H4 (cell line): ENCODE measurements at regions not wholly inside any gene's neighbourhood (a gene's known extent, or its start where the extent isn't known, plus 50 kb on each side); places are given as distances from the start of the nearest gene placed in this dataset.

Source experiments
- DNase-seq: peaks from one replicate; pipeline ENCODE4 v3.0.0-alpha.2; 2015; ENCODE audit warnings: low spot score

DNA sequence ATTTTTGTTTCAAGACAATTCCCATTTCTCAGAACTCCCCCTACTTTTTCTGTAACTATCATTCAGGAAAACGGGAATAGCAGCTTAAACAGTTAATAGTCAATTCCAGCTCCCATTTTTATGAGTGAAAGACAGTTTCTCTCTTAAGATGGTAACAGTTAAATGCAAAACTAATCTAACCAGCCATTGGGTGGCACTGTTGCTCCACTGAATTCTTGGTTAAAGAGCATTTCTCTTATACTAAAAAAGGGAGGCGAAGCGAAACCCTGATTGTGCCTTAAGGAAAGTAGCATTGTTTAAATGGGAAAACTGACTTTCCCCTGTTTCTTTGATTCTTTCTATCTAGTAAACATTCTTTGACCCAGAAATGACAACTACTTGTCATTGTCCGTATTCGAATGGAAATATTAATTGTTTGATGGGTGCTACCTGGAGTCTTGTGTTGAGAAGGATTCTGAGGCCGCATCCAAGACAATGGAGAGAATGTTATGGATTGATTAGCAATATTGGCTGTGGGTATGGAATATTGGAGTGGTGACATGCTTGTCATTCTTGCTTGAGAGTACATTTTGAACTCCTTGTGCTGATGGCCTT lies 507.8 kb downstream of the MAT2B start:
- DNase-seq: peak; percentile 75

DNA sequence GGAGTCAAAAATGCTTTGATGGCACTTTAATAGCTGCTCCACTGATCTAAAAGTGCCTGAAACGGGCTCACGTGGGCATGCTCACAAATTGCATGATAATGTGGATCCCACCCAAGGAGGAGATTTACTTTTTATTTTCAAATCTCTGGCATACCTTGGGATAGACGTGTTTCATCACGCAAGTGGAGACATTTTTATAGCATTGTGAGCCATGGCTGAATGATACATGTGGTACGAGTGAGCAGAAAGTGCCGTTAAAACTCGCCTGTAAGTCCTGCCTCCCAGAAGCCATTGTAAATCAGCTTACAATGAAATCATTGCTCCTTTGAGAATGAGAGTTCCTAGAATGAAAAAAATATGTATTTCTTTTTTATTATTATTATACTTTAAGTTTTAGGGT lies 514.7 kb downstream of the MAT2B start:
- DNase-seq: no peak

DNA sequence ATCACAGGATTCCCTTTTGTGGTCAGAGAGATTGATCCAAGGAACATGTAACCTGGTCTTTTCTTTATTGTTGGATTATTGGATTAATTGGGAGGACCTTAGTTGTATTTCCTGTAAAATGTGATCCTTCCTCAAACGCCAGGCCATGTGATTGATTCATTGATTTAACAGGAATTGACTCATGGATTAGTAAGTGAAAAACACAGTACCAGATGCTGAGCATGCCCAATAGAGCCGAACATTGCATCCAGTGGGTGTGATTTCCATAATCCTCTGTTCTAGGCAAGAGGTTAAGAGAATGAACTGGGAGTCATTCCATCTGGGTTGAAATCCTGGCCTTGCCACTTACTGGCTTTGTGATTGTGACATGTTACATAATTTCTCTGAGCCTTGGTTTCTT lies 522.3 kb downstream of the MAT2B start:
- no peak for DNase-seq

DNA sequence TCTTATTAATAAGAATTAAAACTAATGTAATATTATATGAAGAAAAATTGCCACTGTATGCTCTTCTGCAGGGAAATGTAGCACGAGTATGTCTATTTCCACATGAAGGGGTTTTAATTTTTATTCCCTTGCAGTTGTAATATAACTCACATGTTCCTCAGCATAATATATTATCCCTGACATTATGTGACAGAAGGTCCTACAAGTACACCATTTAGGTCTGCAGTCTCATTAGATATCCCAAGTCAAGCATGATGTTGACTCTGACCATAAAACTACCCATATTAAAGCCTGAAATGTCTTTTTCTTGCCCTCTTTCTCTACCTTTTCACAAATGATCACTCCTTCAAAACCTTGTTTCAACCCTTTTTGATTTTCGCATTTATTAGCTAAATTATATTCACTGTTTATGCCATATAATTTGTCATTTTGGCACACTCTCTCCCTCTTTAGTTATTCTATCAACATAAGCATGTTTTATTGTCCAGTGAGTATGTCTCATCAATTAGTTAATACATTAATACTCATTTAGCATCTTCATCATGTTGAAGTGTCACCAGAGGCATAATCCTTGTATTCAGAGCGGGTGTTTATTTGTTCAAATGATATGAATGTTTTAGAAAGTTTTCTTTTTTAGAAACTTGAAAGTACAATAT lies 532.8 kb downstream of the MAT2B start:
- no peak for DNase-seq

DNA sequence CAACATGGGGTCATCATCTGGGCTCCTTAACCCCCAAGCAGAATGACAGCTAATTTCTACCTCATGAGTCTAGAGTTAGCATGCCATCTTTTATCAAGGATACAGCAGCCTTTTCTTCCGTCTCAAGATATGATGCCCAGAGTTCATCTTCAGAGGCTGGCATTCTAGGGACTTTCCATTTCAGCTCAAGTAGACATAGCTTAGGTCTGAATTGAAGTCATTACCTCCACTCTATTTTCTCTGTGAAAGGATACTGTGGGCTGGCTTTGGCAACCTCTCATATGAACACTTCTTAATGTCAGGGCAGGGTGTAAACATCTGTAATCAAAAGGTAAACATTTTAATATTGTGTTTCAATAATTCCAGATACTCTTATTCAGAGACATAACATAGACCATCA lies 535.7 kb downstream of the MAT2B start:
- no peak for DNase-seq

DNA sequence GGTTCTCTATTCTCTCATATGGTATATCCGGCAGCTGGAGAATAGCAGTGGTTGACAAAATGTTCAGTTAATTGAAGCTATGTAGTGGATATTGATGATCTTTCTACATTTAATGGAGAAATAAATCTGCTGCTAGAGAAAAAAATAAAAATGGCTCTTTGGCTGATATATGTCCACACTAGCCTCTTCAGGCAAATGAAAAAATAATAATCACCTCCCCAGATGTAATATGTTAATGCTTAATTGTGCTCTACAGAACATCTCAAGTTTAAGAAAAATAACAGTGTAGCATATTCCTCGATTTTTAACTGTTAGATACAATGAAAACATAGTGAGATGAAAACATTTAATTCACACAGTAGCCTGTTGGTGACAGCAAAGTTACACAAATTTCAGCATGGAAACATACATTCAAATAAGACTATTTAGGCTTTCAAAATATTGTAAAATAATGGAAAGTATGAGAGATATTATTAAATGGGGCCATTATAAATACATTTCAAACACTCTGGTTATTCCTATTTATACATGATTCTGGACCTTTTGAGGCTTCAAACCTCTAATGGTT lies 543.0 kb downstream of the MAT2B start:
- DNase-seq: peak; percentile 8

DNA sequence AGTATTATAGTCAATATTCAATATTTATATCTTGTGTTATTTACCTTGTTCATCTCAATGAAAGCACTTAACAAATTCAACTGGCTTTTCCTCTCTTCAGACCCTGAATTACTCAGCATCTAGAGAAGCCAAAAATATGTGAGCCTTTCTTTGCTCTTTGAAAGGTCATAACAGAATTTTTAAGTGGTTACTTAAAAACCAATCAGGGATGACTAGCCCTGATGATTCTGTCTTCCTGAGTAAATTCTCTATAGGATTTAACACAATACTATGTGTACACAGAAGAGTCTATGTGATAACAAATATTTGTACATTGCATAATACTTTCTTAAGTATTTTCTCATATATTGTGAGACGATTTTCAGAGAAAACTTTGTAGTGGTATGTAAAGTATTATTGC lies 546.3 kb downstream of the MAT2B start:
- no peak for DNase-seq

DNA sequence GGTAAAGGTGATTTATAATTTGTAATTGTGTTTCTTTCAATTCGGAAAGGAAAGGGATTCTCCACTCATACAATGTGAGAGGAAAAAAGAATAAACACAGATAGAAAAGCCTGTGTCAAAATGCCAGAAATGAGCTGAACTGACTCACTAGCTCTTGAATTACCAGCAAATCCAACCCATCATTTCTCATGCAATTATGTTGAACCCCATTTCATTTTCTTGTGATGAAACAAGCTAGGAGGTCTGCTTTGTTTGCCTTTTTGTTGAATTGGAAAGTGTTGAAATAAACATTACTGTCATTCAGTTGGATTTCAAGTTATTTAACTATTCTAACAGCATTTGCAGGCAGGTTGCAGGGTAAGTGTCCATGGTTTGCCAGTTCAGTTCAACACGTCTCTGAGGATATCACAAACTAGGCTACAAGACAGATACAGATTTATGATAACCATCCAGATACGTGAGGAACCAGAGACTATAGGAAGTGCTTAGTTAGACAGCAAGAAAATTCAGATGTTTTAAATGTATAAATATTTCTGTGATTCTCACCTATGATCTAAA lies 547.2 kb downstream of the MAT2B start:
- DNase-seq: peak; percentile 4

DNA sequence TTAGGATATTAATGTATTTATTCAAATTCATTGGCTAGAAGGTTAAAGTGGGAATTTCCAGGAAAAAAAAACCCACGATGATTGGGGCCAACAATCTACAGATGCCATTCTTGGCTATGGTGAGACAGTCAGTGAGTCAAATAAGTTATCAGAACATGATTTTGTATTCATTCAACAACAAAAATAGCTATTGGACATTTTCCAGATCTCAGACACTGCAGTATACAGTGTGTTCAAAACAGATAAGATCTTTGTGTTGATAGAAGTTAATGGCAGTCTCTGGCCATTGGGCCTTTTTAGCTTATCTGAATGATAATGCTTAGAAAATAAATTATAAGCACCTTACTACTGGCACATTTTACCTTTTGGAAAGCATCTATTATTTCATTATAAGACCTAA lies 547.7 kb downstream of the MAT2B start:
- no peak for DNase-seq

DNA sequence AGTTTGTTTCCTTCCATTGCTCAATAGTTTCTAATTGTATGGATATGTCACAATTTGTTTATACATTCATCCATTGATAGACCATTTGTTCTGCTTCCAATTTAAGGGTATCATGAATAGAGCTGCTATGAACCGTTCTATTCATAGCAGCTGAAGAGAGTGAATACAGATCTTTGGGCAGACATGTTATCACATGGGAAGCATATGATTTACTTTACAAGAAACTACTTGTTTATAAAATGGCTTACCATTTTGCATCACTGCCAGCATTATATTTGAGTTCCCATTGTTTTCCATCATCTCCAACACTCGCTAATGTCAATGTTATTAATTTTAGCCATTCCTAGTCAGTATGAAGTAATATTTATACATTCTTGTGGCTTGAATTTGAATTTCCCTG lies 549.0 kb downstream of the MAT2B start:
- no peak for DNase-seq

DNA sequence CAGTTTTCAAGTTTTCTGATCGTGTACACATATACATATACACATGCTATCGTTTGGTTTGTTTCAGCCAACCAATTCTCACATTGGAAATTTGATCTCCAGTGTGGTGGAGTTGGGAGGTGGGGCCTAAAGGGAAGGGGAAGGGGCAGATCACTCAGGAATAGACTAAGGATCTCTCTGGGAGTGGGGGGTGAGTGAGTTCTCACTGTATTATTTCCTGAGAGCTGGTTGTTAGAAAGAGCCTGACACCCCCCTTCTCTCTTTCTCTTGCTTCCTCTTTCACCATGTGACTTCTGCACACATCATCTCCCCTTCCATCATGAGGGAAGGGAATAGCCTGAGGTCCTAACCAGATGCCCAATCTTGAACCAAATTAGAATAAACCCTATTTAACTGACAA lies 551.7 kb downstream of the MAT2B start:
- DNase-seq: no peak

DNA sequence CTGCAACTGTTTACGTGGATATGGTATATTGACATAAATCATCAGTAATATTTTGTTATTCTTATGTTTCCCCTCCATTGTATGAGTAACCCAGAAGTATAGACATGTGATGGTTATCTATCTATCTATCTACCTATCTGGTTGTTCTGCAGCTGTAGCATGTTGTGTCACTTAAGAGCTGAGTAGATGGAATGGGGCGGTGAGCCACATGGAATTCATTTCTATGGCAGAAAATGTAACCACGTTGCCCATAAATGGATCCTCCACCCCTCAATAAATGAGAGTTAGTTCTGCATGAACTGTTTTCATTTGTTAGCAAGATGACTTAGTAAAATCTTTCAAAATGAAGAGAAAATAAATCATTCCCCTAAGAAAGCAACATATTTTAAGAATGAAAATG lies 553.2 kb downstream of the MAT2B start:
- DNase-seq: no peak

DNA sequence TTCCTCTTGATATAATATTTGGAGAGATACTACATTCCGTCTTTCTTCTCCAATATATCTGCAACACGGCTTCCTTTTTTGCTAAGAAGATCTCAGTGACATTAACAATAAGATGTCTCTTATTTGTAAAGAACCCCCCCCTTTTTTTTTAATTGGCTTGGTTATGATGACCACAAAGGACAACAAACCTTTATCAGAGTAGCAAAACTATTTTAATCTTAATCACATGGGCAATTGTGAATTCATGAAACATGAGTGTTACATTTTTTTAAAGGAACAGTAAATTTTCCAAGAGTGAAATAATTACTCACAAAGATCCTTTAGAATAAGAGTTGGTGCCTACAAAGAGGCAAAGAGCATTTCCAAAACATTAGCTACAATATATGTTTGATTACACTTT lies 554.1 kb downstream of the MAT2B start:
- DNase-seq: no peak

DNA sequence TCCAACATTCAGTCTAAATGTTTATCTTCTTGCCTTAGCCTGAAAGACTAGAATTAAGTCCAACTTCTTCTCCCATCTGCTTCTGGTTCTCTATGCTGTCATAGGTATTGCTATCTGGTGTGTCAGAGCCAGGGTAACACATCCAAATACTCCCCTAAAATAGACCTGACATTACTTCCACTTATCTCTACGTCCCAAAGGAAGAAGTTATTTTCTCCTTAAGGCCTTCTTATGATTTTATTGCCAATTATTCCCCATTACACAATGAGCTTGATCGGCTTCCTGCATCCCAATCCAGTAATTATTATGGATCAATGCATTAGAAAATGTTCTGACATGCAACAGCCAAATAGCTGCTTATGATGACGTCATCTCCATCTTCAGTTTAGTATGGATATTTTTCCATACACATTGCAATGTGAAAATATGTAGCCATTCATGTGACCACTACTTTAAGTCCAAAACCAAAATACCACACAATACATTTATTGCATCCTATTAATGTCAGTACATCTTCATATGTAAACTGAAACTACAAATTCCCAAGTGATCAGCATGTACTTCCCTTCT lies 555.5 kb downstream of the MAT2B start:
- DNase-seq: no peak

DNA sequence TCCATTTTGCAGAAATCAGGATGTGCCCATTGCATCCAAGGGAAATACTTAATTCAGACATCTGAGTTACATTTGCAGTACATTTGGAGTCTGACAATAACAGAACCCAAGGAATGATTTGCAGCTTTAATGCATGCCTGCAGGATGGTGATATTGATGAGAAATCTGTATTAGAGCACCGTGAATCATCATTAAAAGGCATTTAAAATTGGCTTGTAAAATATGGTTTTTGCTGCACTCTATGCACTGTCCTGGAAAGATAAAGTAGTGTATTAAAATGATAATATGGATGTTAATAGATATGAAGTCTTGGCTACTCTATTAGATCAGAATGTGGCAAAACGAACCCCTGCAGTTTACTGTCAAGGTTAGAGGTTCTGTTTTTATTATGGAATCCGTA lies 556.9 kb downstream of the MAT2B start:
- DNase-seq: no peak

DNA sequence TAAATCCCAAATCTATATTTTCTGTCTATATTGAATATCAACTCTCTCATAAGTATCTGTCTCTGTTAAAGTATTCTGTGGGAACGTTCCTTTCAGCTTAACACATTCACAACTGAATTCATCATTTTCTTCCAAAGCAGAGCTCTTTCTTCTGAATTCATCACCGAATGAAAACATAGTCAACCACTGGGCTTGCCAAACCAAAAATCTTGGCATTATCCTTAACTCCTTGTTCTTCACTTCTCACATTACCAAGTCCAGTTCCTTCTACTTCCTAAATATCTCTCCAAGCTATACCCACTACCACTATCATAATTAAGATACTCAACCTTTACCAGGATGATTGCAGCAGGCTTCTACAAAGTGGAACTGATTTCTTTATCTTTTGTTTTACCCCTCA lies 559.8 kb downstream of the MAT2B start:
- no peak for DNase-seq

DNA sequence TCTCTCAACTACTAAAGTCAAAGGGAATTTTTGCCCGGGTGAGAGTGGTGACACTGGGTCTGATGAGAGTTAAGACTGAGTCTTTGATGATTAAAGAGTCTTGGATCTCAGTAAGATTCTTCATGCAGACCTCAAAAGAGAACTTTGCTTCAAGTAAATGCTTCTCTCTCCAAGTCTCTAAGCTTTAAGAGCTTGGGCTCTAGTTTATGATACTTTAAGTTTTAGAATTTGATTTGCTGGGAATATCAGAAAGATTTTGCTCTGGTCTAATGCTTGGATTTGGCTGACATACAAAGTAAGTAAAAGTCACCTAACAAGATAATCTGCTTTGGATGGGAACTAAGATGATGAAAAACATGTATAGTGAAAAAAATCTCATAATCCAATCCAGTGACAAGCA lies 566.3 kb downstream of the MAT2B start:
- no peak for DNase-seq

DNA sequence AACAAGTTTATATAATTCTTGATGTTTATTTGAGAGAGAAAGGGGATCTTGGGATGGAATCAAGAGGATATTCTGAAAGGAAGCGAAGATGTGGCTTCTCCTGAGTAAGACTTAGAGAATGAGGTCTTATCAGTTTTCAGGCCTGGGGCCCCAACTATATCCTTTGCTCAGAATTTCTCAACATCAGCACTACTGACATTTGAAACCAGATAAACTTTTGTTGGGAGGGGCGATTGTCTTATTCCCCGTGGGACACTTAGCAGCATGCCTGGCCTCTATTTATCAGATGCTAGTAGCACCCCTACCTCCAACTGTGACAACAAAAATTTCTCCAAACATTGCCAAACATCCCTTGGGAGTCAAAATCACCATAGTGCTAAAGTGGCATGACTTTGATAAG lies 567.7 kb downstream of the MAT2B start:
- DNase-seq: no peak

DNA sequence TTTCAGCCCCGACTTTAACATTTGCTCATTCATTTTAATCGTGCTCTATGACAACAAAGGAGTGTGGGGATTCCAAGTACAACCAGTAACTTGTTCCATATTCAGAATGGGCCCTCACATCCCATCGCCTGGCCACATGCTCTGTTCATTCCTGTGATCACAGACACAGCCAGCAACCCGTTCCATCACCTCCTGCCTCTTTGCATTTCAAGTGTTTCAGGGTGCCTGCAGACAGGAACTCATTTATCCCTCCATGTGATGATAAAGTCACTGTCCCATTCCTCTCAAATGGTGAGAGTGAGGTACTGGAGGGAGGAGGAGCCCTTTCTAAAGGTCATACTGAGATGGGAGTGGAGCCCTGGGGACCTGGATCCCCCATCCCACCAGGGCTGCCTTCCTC lies 571.1 kb downstream of the MAT2B start:
- no peak for DNase-seq

DNA sequence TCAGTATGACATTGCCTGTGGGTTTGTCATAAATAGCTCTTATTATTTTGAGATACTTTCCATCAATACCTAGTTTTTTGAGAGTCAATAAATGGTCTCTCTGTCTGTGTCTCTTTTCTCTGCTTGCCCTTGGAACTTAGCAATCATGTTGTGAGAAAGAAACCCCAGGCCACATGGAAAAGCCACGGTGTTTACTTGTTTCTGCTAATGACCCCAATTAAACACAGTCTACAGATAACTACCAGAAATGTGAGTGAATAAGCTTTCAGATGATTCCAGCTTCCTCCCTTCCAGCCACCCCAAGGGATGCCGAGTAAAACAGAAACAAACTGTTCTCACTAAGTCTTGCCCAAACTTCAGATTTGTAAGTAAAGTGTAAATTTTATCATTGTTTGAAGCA lies 584.9 kb downstream of the MAT2B start:
- no peak for DNase-seq

DNA sequence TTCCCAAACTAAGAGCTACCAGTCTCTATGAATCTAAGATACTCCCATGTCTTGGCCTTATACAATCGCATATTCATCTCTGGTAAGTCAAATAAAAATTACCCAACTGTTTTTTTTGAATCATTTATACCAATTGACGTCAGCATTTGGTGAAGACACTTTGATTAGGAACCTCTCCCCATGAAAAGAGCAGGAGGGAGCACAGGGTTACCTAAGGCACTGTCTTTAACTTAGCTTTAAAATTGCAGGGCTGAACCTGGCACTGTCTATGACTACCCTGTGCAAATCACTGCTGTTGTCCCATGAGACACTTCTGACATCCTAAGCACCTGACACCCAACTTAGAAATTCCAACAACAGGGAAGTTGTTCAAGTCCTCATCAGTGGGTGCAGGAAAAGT lies 586.4 kb downstream of the MAT2B start:
- DNase-seq: no peak

DNA sequence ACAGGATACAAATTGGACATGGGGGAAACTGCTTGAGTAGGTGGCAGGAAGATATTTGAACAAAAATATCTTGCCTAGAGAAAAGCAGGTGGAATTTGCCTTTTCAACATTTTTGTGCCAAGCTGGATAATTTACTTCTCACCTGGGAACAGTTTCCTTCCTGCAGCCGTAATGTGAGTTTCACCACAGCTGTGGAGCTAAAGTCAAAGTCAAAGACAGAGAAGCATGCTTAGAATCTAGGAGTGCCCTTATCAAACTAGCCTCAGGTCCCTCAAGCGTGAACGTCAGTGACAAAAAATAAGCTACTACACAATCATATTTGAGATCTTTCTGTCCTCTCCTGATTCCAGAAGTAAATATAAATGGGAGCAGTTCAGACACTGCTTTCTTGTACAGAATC lies 588.9 kb downstream of the MAT2B start:
- no peak for DNase-seq

DNA sequence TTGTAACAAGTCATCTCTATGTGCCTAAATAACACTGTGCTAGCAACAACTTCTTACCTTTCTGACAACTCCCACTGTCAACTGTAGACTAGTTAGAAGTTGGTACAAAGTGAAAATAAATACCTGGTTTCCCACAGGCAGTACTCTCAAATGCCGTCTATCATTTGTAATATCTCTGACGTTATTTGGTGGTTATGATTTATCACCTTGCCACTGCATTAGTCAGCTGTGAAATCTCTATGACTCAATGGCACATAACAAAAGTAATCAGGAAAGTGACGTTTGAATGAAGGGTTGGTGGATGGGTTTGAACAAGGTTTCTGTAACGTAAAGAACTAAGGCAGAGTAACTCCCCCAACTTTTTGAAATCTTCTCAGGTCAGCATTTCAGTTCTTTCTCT lies 592.3 kb downstream of the MAT2B start:
- no peak for DNase-seq
